Suppressor macrophage treated with lipopolysaccharide for 4 hours (primary cell): ENCODE measurements at regions not wholly inside any gene's neighbourhood (a gene's known extent, or its start where the extent isn't known, plus 50 kb on each side); places are given as distances from the start of the nearest gene placed in this dataset.
A peak's percentile ranks its signal among the peaks of the same experiment; 100 is the strongest.
"Not testable (repeated sequence)": the region's sequence is repeated elsewhere in the genome, so short reads cannot be mapped to it uniquely, and the experiment has no call there.

Experiments used
- DNase-seq: peaks from one replicate; pipeline ENCODE4 v3.0.0-alpha.2; 2020

DNA sequence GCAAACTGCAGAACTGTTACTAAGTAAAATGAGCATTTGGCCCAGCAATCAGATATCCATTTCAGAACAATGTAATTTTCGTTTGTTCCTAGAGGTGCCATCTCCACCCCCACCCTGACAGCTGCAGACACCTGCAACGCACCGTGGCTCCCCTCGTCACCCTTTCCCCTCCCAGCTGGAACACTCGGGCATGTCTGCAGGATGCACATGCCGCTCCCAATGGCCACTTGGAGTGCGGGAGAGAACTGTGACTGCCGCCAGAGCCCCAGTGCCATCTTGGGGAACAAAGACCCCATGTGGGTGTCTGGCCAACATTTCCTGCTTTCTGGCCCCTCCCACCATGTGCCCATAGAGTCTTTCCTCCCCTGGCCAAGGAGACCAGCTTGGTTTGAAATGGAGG is 436.2 kb downstream of the PCDH10 start:
- no peak for DNase-seq

DNA sequence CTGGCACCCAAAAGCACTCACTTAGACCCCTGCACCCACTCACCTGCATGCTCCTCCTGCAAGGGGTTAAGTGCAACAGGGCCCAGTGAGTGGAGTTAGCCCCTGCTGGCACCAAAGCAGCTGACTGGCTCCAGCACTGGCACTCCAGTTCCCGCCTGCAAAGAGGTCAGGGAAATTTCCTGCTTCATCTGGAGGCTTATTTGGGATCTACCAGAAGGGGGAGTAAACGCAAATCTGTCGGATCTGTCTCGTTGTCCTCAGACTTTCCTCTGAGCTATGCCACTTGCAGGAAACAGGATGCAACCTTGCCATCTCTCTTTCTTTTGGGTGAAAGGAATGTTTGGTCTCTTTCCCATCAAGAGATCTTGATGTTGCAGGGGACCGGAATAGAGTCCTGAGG is 435.6 kb downstream of the PCDH10 start:
- DNase-seq = no peak

DNA sequence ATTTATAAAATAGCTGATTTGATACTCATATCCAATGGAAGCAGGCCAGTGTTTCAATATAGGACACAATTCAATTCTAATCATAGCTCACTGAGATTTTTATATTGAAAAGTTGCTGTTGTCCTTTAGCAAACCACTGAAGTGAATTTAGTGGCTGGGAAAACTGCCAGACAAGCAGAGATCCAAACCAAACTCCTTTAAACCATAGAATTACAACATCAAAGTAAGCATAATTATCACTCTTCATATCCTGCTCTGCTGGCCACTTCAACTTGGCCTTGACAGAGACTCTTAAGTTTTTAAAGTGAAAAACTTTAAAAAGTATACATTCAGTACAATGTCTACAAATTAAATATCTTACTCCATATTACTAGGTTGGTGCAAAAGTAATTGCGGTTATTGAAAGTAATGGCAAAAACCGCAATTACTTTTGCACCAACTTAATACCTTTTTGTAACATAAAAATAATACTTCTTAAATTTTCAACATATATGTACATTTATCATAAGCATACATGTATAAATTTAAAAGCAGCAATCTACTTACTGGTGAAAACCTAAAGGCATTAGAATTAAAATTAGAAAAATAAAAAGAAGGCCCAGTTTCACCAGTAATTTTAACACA is 433.0 kb downstream of the PCDH10 start:
- no peak for DNase-seq

DNA sequence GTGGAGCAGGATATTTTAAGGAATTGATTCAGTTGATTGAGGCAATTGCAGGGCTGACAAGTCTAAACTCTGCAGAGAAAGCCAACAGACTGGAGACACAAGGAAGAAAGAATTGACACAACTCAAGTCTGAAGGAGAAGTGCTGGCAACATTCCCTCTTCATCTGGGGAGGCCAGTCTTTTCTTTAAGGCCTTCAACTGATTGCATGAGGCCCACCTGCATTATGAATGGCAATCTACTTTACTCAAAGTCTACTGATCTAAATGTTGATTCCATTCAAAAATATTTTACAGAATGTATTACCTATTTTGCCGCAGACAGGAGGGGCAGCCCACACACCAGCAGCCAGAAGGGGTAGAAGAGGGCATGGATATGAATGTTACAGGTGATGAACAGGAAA is 425.2 kb downstream of the PCDH10 start:
- no peak for DNase-seq

DNA sequence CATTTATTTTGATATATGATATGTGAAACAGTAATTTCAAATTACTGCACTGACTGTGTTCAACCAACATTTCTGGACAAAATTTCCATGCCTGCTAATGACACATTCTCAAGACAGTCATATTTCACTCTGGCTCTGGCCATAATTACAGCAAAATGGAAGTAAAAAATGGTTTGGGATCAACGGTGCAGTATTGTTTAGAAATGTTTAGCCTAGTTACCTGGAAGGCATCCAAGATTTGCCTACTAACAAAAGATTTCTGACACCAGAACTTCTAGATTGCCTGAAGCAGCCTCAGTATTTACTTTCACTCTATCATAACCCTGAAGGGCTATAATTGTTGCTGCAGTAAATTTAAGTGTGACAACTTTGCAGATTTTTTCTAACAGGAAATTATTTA is 416.3 kb downstream of the PCDH10 start:
- no peak for DNase-seq

DNA sequence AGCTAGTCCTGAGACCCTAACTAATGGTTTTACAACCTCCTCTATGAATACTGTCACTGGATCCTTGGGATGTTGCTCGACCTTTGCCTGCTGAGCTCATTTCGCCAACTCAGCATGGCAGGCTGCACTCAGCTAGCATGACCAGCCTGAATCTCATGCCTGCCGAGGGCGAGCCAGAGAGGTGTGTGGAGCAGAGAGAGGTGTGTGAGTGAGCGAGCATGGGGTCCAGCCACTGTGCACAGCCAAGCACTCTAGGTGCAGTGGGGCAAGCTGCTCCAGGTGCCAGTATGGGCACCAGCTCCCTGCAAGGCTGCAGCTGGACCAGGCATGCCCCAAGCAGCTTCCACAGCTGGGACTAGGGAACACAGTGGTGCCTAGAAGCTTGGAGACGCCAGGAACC is 410.9 kb downstream of the PCDH10 start:
- DNase-seq = no peak

DNA sequence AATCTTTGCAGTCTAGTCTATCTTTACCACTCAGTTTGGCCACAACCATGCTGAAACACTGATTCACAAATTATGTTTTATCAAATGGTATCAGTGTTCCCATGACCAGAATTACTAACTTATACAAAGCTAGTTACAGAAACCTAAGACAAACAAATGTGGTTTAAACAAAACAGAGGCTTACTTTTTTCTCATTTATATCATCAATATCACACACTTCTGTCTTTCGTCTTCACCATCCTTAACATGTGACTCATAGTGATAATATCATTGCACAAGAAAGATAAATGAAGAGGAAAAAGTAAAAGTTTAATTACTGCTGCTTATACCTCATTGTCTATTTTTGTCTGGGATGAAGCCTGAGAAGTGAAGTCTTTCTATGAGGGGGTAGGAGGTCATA is 406.6 kb downstream of the PCDH10 start:
- DNase-seq = no peak

DNA sequence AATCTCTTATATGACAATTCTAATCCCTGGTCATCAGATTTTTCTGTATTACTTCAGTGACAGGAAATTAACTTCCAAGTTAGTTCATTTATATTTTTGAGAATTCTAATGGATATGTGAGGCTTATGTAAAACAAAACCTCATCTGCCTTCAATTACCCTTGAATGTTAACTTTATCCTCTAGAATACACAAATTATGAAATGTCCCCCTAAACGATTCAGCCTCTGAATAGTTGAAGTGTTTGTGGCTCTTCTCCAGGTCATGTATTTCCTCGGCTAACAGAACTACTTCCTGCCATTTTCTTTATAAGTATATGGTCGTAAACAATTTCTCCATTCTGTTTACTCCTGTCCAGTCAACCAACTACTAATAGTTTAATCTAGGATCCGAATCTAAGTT is 401.3 kb downstream of the PCDH10 start:
- no peak for DNase-seq

DNA sequence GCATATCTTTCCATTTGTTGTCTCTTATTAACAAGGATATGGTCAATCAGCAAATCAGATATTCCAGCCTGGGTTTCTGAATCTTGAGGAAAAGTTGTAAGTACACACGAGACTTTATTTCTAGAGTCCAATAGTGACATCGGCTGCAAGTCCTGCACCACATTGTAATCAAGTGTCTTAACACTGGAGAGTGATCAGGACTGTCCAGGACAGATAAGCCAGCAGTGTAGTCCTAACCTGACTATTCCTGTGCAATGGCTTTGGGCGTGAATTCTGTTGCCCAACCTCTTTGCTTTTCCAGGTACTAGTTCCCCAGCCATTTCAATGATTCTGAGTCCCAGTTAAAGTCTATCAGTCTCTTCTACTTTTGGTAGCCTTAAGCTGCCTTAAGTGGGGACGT is 395.0 kb downstream of the PCDH10 start:
- DNase-seq = no peak

DNA sequence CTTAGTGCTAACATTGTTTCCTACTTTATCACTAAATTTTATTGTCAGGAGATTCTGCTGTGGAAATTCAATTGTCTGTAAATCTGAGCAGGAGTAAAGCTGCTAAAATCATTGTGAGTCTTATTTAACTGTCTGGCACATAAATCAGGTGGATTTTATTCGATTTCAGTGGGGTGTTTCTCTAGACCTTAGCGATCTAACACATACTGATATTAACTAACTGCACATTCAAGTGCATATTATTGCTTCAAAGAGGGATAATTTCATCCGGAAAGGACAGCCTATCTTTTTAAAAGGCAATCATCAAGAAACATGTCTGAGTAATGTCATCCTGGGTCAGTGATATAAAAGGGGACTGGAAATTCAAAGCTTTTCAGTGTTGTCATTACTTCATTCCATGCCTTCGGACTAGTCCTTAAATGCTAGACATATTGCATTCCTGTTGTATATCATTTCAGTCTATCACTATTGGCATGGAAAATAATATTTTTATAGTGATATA is 388.7 kb downstream of the PCDH10 start:
- no peak for DNase-seq

DNA sequence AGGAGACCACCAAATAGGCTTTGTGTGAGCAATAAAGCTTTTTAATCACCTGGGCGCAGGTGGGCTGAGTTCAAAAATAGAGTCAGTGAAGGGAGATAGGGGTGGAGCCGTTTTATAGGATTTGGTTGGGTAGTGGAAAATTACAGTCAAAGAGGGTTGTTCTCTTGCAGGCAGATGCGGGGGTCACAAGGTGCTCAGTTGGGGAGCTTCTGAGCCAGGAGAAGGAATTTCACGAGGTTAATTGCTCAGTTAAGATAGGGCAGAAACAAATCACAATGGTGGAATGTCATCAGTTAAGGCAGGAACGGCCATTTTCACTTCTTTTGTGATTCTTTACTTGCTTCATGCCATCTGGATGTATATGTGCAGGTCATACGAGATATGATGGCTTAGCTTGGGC is 385.1 kb downstream of the PCDH10 start:
- DNase-seq = not testable (repeated sequence)

DNA sequence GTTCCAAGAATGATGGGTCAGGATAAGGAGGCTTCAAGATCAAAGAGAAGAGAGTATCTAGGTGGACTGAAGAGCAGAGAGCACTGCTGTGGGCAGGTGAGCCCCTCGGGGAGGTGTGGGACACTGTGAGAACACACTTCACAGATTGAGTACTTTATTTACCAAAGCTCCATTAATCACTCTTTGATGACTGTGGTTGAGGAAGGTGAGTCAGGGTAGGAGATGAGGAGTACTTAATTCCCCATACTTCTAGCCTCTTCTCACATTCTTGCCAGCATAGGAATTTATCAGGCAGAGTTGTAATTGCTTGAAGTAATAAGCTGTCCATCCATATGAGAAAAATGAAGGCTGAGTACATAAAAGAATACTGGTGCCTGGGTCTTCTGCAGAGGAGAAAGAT is 375.3 kb downstream of the PCDH10 start:
- DNase-seq = no peak

DNA sequence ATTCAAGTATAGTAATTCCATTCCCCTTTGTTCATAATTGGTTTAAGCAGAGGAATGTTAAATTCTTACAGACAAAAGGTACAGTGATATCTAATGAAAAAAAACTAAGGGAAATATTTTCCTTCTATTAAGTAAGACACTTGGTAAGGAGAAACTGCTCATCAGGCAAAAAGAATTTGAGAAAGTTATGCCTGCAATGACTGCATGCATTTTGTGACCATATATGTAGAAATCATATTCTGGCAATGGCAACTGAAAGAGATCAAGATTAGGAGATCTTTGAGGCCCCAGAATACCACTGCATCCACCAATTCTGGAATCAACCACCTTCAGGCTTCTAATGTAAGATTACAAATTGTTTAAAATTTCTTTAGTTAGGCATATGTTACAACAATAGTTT is 364.8 kb downstream of the PCDH10 start:
- DNase-seq = no peak

DNA sequence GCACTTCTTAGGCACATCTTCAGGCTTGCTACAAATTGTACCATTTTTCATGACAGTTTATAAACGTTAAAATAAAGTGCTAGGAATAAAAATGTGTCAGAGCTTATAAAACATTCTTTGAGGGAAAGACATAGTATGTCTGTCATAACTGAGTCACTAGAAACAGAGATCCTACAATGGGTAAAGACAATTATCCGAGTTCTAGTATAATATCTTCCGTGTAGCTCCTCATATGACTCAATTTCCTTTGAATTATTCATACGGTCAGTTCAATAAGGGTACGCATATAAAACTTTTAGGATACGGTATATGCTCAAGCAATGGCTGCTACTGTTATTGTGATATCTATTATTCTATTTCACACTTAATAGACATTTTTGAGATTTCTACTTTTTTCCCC is 349.1 kb downstream of the PCDH10 start:
- DNase-seq = no peak

DNA sequence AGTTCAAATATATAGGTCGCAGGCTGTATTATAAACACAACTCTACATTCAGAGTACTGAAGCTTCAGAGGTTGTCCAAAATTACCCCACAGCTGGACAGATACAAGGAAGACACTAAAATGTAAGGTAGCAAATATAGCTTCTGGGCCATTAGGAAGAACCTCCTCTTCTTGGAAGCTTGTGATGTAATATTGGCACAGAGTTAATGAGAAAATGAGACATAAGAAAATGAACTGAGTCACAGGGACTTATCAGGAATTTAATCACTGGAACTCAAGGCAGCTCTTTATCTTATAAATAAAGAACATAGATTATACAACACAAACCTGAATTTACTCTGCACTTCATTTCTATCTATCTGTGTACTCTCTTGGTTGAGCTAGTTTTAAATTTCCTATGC is 344.7 kb downstream of the PCDH10 start:
- DNase-seq = no peak

DNA sequence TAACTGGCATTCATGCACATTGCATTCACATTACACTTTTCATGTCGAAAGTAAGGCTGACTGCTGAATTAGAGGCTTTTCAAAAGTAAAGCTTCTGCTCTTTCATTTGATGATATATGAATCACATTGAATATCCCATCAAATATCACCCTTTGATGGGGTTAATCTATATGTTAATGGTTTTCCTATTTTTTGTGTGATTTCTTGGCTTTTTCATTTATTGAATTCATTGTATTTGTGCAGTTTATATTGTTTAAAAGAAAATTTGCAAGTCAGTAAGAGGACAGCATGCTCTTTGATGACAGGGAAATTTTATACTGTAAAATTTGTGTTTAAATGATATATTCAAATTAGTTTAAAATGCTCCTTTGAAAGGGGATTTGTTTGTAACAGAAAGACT is 344.1 kb downstream of the PCDH10 start:
- DNase-seq = no peak

DNA sequence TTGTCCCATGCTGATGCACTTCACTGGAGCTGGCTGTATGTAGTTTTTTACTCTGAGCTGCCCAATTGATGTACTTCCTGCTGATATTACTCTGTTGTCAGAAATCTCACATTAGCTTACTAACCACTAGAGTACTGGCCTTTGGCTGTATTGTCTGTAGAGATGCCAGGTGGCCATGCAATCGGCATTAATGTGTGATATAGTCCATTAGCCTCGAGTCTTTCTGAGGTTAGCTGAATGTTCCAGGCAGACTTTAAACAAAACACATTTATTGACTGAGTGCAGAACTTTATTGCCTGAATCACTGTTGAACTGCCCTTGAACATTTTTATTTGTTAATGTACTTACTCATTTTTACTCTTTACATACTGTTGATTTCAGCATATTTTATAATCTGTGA is 335.2 kb downstream of the PCDH10 start:
- no peak for DNase-seq

DNA sequence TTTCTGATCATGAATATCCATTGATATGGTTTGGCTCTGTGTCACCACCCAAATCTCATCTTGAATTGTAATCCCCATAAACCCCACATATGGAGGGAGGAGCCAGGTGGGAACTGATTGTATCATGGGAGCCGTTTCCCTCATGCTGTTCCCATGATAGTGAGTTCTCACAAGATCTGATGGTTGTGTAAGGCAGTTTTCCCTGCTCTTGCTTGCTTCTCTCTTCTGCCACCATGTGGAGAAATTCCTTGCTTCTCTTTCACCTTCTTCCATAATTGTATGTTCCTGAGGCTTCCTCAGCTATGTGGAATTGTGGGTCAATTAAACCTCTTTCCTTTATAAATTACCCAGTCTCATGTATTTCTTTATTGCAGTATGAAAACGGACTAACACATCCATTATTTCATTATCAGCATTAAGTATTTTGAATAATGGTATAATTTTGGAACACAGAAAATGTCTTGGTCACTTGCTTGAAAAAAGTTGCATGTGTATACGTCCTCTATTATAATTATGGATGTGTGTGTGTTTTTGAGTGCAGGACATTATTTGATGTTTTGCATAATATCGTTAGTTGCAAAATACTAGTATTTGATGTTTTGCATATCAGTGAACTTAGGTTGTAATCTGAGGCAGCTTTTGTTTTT is 334.6 kb downstream of the PCDH10 start:
- DNase-seq = peak; percentile 10

DNA sequence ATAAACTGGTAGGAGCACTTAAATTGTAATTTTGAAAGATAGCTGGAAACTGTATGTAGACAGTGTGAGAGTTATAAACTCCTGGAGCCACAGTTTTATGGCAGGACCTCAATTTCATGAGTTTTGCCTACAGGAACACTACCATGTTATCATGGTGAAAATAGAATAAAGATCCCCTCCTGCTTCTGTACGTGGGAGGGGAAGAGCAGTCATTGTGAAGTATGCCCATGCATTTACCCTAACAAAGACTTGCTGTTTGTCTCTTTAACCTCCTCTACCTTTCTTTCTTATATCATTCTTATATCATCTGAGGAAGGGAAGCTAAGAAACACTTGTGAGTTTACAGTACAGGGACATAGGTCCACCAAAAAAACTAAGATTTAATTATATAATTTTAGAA is 327.0 kb downstream of the PCDH10 start:
- no peak for DNase-seq

DNA sequence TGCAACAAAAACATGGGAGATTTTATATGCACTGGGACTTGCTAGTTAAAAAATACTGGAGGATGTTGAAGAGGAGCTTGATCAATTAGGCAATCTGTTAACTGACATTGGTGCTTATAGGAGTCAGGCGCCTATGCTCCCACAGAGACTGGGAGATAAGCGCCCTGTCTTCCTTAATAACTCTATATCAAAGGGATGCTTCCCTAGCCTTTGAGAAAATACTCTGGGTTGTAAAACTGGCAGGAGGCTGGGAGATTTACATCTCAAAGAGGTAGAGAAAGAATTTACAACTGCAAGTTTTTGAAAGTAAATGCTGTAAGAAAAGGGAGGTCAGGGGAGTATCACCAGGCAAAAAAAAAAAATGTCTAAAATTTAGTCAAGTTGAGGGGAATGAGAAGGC is 325.4 kb downstream of the PCDH10 start:
- DNase-seq = no peak

DNA sequence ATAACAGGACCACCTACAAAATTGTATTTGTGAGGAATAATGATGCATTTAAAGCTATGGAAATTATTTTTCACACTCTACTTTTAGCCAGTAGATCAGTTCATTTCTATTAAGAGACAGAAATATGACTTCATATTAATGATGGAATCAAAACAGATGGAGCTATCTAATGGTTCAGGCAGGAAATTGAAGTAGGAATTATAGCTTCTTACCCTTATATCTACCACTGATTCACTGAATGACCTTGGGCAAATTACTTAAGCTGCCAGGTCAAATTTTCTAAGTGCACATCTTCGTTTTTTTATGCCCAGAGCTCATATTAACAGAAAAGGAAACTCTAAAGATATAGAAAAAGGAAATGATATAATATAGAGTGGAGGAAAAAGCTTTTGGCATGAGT is 323.1 kb downstream of the PCDH10 start:
- no peak for DNase-seq

DNA sequence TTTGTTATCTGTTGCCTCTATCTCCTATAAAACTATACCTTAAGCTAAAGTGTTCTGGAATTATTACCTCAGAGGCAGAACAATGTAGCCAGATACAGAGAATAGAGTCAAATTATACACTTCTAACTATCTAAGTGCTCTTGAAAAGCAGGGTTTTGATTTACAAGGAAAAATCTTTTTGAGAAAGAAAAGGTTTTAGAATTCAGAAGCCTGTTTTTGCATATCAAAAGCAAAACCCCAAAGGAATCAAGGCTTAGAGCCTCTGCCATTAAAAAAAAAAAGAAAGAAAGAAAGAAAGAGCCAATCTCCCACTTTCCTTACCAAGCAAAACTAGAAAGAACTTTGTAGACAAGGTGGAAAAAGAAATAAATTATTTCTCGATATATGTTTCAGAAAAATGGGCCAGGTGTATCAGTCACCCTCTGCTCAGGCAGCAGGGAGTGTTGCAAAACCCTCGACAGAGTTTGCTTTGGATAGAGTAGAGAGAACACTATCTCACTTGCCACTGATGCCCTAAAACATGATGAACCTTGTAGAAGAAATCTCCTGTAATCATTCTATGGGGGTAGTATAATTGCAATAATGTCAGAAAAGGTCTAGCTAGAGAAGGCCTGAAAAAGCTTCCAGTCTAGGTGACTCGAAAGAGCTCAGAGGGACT is 318.3 kb downstream of the PCDH10 start:
- no peak for DNase-seq

DNA sequence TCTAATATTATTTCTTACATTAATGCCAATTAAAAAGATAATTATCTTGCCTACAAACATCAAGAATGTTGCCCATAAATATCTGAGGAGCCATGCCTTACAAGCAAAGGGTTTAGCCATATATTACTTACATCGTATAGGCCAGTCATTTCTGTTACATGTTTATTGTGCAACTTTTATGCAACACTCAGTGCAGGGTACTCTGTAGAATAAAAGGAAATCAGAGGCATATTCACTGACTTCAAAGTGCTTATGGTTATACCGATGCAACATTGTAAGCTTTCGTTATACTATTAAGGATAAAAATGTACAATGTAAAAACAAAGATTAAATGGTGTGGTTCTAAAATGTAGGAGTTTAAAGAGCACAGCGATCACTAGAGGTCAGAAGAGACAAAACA is 315.9 kb downstream of the PCDH10 start:
- no peak for DNase-seq

DNA sequence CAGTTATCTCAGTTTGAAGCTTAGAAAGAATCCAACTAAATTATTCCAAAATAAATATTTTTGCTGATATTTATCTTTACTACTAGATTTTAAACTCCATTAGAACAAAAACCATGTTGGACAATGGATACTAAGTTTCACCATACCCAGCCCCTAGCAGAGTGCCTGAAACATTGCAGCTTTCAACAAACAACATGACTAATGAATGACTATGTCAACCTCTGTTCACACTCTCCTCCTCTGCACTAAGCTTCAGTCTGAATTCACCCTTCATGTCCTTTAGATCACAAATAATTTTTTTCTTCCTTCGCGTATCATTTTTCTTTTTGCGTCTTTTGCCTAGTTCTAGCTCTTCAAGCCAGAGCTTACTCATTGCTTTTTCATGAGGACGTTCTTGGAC is 315.2 kb downstream of the PCDH10 start:
- DNase-seq = no peak

DNA sequence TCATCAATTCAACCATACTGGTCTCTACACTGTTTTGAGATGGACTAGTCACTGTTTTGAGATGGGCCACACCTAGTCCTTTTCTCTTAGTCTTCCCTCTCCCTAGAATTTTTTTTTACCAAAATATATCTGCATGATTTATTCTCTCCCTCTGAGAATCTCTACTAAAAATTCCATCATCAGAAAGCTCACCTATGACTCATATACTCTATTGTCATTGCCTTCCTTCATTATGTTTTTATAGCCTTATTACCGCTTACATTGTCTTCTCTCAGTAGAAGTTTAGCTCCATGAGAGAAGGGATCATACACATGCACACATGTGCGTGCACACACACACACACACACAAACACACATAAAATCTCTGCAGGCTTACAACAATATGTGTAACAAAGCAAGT is 303.6 kb downstream of the PCDH10 start:
- no peak for DNase-seq
